SK-N-SH (cell line): ENCODE measurements at regions not wholly inside any gene's neighbourhood (a gene's known extent, or its start where the extent isn't known, plus 50 kb on each side); places are given as distances from the start of the nearest gene placed in this dataset.
A peak's percentile ranks its signal among the peaks of the same experiment; 100 is the strongest.

Experiments
- CTCF ChIA-PET: fragments of 300-600, 350-600 bp; formaldehyde crosslinking; extraction: SDS; loops from one replicate; lab custom pipeline; 2021; lab: Yijun Ruan, JAX
- POLR2A ChIA-PET: fragments of 350-600 bp; sonication (Branson Sonifier 250); formaldehyde crosslinking; extraction: SDS; loops from one replicate; lab custom pipeline; 2020; ENCODE audit warnings: antibody characterized with exemption, inconsistent platforms; lab: Yijun Ruan, JAX
- DNase-seq: peaks from one replicate; pipeline ENCODE4 v3.0.0; 2012
- H2AFZ ChIP-seq: fragments of 200-600 bp; sonication (generic); 2 replicates; pipeline ENCODE4 v1.8.1; 2016; ENCODE audit warnings: antibody characterized with exemption, mild to moderate bottlenecking, low read depth
- H3F3A ChIP-seq: fragments of 200-600 bp; sonication (generic); replicated peaks from 2 replicates; pipeline ENCODE3; 2016; ENCODE audit warnings: antibody characterized with exemption, mild to moderate bottlenecking; ENCODE audit not compliant: insufficient read depth
- H3K27ac ChIP-seq, 2 experiments: fragments of 200-500 bp in 1 of 2; fragments of 200-600 bp in 1 of 2; sonication (Bioruptor generic) in 1 of 2; sonication (generic), shearing (Covaris generic) in 1 of 2; 2 replicates each; pipeline versions ENCODE4 v1.5.1 to v1.6.1; 2014 to 2016; ENCODE audit warnings: low read depth in 2 of 2, inconsistent platforms in 1 of 2, low read length in 1 of 2, mild to moderate bottlenecking in 1 of 2, mixed read lengths in 1 of 2
- H3K27me3 ChIP-seq: fragments of 200-600 bp; sonication (generic), shearing (Covaris generic); 2 replicates; pipeline ENCODE4 v1.6.1; 2016; ENCODE audit warnings: mixed run types; ENCODE audit not compliant: insufficient read depth
- H3K36me3 ChIP-seq, 2 experiments: fragments of 200-500 bp in 1 of 2; fragments of 200-600 bp in 1 of 2; sonication (Bioruptor generic) in 1 of 2; sonication (generic) in 1 of 2; replicated peaks in 1 of 2; 2 replicates each; pipeline versions ENCODE3 to v1.5.1; 2014 to 2016; ENCODE audit warnings: low read length in 1 of 2, mild to moderate bottlenecking in 1 of 2; ENCODE audit not compliant: insufficient read depth in 2 of 2, control insufficient read depth in 1 of 2
- H3K4me1 ChIP-seq, 2 experiments: fragments of 200-500 bp in 1 of 2; fragments of 200-600 bp in 1 of 2; sonication (Bioruptor generic) in 1 of 2; sonication (generic), shearing (Covaris generic) in 1 of 2; 2 replicates each; pipeline versions ENCODE4 v1.5.1 to v1.6.1; 2014 to 2016; ENCODE audit warnings: low read depth in 1 of 2, low read length in 1 of 2, mixed run types in 1 of 2; ENCODE audit not compliant: insufficient read depth in 2 of 2, control insufficient read depth in 1 of 2
- H3K4me2 ChIP-seq: fragments of 200-600 bp; sonication (generic), shearing (Covaris generic); 2 replicates; pipeline ENCODE4 v1.6.1; 2017; ENCODE audit warnings: mixed run types
- H3K4me3 ChIP-seq, 2 experiments: fragments of 200-500 bp in 1 of 2; fragments of 200-600 bp in 1 of 2; sonication (Bioruptor generic) in 1 of 2; sonication (generic), shearing (Covaris generic) in 1 of 2; 2 replicates each; pipeline versions ENCODE4 v1.5.1 to v1.8.1; 2014 to 2016; ENCODE audit warnings: low read depth in 2 of 2, inconsistent platforms in 1 of 2, low read length in 1 of 2, mild to moderate bottlenecking in 1 of 2, mixed read lengths in 1 of 2, moderate library complexity in 1 of 2
- H3K79me2 ChIP-seq: fragments of 200-600 bp; sonication (generic); 2 replicates; pipeline ENCODE4 v1.8.1; 2017; ENCODE audit warnings: mild to moderate bottlenecking; ENCODE audit not compliant: insufficient read depth
- H3K9ac ChIP-seq: fragments of 200-600 bp; sonication (generic); 2 replicates; pipeline ENCODE4 v1.6.1; 2017; ENCODE audit warnings: mixed run types
- H3K9me2 ChIP-seq: fragments of 200-600 bp; sonication (generic); 2 replicates; pipeline ENCODE4 v1.6.1; 2017; ENCODE audit warnings: mixed run types
- H3K9me3 ChIP-seq: fragments of 200-600 bp; sonication (generic); 2 replicates; pipeline ENCODE4 v1.6.1; 2017; ENCODE audit warnings: mixed run types, mild to moderate bottlenecking, moderate library complexity
- H4K20me1 ChIP-seq: fragments of 200-600 bp; sonication (generic); 2 replicates; pipeline ENCODE4 v1.6.1; 2017; ENCODE audit warnings: mild to moderate bottlenecking, mixed run types; ENCODE audit not compliant: insufficient read depth
- CHD2 ChIP-seq: fragments of 150-350 bp; IDR thresholded peaks from 2 replicates; pipeline ENCODE4 v1.6.1; 2018; ENCODE audit warnings: low read length; ENCODE audit not compliant: partially characterized antibody
- ELF1 ChIP-seq: IDR thresholded peaks from 2 replicates; pipeline ENCODE4 v1.4.0; 2012
- EP300 ChIP-seq, 2 experiments: IDR thresholded peaks; 2 replicates each; pipeline versions ENCODE4 v1.4.0 to v1.6.1; 2012; ENCODE audit warnings: borderline replicate concordance in 1 of 2, low read depth in 1 of 2, low read length in 1 of 2
- EZH2phosphoT487 ChIP-seq: fragments of 200-600 bp; sonication (generic); IDR thresholded peaks from 2 replicates; pipeline ENCODE4 v1.6.1; 2017; ENCODE audit warnings: low read depth, mixed run types, mild to moderate bottlenecking, antibody characterized with exemption, moderate library complexity, borderline replicate concordance
- FOSL2 ChIP-seq: IDR thresholded peaks from 2 replicates; pipeline ENCODE4 v1.4.0; 2012; ENCODE audit warnings: low read depth, mild to moderate bottlenecking, moderate library complexity, borderline replicate concordance
- FOXM1 ChIP-seq: IDR thresholded peaks from 2 replicates; pipeline ENCODE4 v1.4.0; 2012; ENCODE audit warnings: low read depth, mild to moderate bottlenecking
- GATA2 ChIP-seq: sonication (generic); formaldehyde crosslinking; IDR thresholded peaks from 2 replicates; pipeline ENCODE4 v1.5.0; 2020; ENCODE audit warnings: mild to moderate bottlenecking, missing genetic modification reagents
- NFIC ChIP-seq: IDR thresholded peaks from 2 replicates; pipeline ENCODE4 v1.4.0; 2012; ENCODE audit warnings: borderline replicate concordance
- RCOR1 ChIP-seq: fragments of 150-350 bp; IDR thresholded peaks from 2 replicates; pipeline ENCODE4 v1.6.1; 2017; ENCODE audit warnings: antibody characterized with exemption, low read length
- RXRA ChIP-seq: IDR thresholded peaks from 2 replicates; pipeline ENCODE4 v1.4.0; 2012; ENCODE audit warnings: low read depth, mild to moderate bottlenecking, borderline replicate concordance
- SIN3A ChIP-seq: IDR thresholded peaks from 2 replicates; pipeline ENCODE4 v1.6.1; 2012; ENCODE audit warnings: low read depth, mild to moderate bottlenecking, low read length, moderate library complexity, borderline replicate concordance
- TAF1 ChIP-seq: IDR thresholded peaks from 2 replicates; pipeline ENCODE4 v1.6.1; 2012; ENCODE audit warnings: low read depth, mild to moderate bottlenecking, low read length, moderate library complexity, borderline replicate concordance
- TCF12 ChIP-seq: IDR thresholded peaks from 2 replicates; pipeline ENCODE4 v1.4.0; 2012
- TEAD4 ChIP-seq: IDR thresholded peaks from 2 replicates; pipeline ENCODE4 v1.4.0; 2012; ENCODE audit warnings: mild to moderate bottlenecking, borderline replicate concordance; ENCODE audit not compliant: insufficient read depth
- YY1 ChIP-seq: IDR thresholded peaks from 2 replicates; pipeline ENCODE4 v1.4.0; 2012; ENCODE audit warnings: low read depth, mild to moderate bottlenecking
- WGBS: methylation state at CpG from one replicate; pipeline ENCODE4 v1.1.6; 2017; ENCODE audit warnings: low lambda C conversion rate; 5-methylcytosine and 5-hydroxymethylcytosine counted together
- TF ChIP-seq, protein P1 (sequence below): IDR thresholded peaks from 2 replicates; pipeline ENCODE4 v1.6.1; 2012; ENCODE audit warnings: mild to moderate bottlenecking, low read depth, low read length, moderate library complexity
- TF ChIP-seq, protein P2 (sequence below): fragments of 150-350 bp; IDR thresholded peaks from 2 replicates; pipeline ENCODE4 v1.6.1; 2017; ENCODE audit warnings: antibody characterized with exemption, low read length, low read depth, borderline replicate concordance
- TF ChIP-seq, protein P3 (sequence below): fragments of 200-600 bp; sonication (generic); IDR thresholded peaks from 2 replicates; pipeline ENCODE4 v1.6.1; 2017; ENCODE audit warnings: antibody characterized with exemption, mild to moderate bottlenecking, moderate library complexity

DNA sequence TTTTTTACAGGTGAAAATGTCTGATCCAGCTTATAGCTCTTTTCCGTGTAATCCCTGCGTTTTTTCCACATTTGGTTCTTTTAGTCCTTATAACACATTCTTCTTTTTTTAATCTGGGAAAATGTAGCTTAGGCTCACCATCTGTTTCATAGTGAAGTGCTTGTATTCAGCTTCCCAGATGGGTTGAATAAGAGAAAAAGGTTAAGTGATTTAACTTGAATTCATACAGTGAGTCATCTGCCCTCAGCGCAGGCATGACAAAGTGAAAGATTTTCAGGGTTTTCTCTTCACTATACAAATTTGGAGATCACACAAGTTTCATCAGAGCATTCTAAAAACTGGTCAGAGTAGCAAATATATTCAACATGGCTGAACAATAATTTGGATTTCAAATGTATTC lies 224.8 kb downstream of the SPRY2 start (continued):
- no peak for TF ChIP-seq GATA2 (CRISPR knock-in tag)
- TF ChIP-seq CHD2: no peak
- TF ChIP-seq TAF1: no peak

DNA sequence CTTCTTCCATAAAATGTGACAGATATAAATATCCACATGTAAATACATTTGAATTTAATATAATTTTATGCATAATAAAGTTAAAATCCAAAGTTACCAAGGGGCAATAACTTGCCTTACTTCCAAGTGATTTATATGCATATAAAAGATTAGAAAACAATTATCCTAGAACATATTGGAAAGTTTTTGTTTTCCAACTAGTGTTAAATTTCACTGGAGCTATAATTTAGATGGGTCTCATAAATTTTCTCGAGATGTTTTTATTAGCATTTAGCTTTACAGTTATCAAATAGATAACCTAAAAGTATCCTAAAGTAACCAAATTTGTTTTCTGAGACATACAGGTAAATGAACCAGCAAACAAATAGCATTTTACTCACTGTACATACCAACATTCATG lies 225.3 kb downstream of the SPRY2 start:
- H3K4me3 ChIP-seq: no peak overlapping the region
- no peak overlapping the region for H2AFZ ChIP-seq
- POLR2A ChIA-PET: no interaction called here
- DNase-seq: no peak
- no peak for TF ChIP-seq EZH2phosphoT487
- no peak for TF ChIP-seq YY1
- TF ChIP-seq NFIC: no peak
- no peak for TF ChIP-seq FOXM1
- no peak for TF ChIP-seq RXRA
- TF ChIP-seq RCOR1: no peak
- no peaks in the 10 kb centered on the region for H3F3A ChIP-seq
- CTCF ChIA-PET: interaction anchor here (1.0 kb wide), 1 partner anchor 87 kb away, joined by 3 read pairs; no protein-coding TSS in a partner anchor
- H3K9ac ChIP-seq: no peak overlapping the region
- peaks cover 0 to 8% of the 10 kb centered on the region in 2 experiments; a peak in 2 of 4 replicates for H3K4me1 ChIP-seq
- 83% methylated on average over 1 of the region's 1 CpG for WGBS
- H3K9me3 ChIP-seq: no peaks in the 10 kb centered on the region
- H3K27me3 ChIP-seq: no peaks in the 10 kb centered on the region
- H3K9me2 ChIP-seq: no peaks in the 10 kb centered on the region
- H3K27ac ChIP-seq: peak overlapping the region; percentile 66 to 69; a peak in 2 of 4 replicates
- no peaks in the 10 kb centered on the region for H4K20me1 ChIP-seq
- no peaks in the 10 kb centered on the region for H3K79me2 ChIP-seq
- H3K36me3 ChIP-seq: no peaks in the 10 kb centered on the region
- H3K4me2 ChIP-seq: no peak overlapping the region

DNA sequence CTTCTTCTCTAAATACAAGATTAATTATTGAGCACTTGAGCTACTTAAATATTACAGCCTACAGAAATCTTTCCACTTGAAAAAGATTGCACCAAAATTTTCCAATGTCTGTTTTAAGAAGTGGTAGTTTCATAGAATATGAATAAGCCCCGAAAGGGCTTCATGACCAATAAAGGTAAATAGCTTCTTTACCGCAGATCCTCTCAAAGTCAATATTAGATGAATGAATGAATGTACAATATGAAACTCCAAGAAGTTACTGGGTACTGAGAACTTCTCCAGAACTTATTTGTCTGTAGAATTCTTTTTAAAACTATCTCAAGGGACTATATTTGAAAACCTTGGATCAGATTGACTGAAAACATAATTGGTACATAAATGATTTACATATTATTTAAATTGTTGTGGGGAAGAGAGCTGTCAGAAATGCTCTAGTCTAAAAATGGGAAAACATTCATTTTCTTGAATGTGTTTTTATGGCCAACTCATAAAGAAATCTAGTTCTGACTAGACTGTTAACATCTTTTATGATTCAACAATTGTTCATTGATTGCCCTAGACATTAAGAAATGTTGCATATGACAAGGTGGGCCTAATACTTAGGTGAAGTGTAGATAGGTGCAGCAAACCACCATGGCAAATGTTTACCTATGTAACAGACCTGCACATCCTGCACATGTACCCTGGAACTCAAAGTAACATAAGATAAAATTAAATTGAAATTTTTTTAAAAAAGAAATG lies 227.0 kb downstream of the SPRY2 start:
- Histone ChIP-seq H3K27me3 (no peaks in the 10 kb centered on the region), H3K36me3 (no peaks in the 10 kb centered on the region), H2AFZ (no peak overlapping the region), H4K20me1 (no peaks in the 10 kb centered on the region), H3K9me3 (no peaks in the 10 kb centered on the region), H3K9me2 (no peaks in the 10 kb centered on the region), H3K4me1 (peaks cover 0 to 8% of the 10 kb centered on the region in 2 experiments; a peak in 2 of 4 replicates), H3K27ac (no peak overlapping the region), H3K9ac (no peak overlapping the region), H3K4me2 (no peak overlapping the region), H3F3A (no peaks in the 10 kb centered on the region), H3K4me3 (no peak overlapping the region), H3K79me2 (no peaks in the 10 kb centered on the region)
- CTCF ChIA-PET: no interaction called here
- POLR2A ChIA-PET: no interaction called here
- no peak for DNase-seq
- 85% methylated on average over 2 of the region's 2 CpGs for WGBS
- TF ChIP-seq TEAD4 (no peak), NFIC (no peak), ELF1 (no peak), EP300 (IDR thresholded peaks at IDR 0.05; ENCODE audit: borderline replicate concordance in 1 of 2, low read depth in 1 of 2, low read length in 1 of 2) (no peak), SIN3A (no peak), FOSL2 (no peak), YY1 (no peak), GATA2 (CRISPR knock-in tag) (no peak), EZH2phosphoT487 (no peak), TCF12 (no peak)
- TF ChIP-seq, protein P1, sequence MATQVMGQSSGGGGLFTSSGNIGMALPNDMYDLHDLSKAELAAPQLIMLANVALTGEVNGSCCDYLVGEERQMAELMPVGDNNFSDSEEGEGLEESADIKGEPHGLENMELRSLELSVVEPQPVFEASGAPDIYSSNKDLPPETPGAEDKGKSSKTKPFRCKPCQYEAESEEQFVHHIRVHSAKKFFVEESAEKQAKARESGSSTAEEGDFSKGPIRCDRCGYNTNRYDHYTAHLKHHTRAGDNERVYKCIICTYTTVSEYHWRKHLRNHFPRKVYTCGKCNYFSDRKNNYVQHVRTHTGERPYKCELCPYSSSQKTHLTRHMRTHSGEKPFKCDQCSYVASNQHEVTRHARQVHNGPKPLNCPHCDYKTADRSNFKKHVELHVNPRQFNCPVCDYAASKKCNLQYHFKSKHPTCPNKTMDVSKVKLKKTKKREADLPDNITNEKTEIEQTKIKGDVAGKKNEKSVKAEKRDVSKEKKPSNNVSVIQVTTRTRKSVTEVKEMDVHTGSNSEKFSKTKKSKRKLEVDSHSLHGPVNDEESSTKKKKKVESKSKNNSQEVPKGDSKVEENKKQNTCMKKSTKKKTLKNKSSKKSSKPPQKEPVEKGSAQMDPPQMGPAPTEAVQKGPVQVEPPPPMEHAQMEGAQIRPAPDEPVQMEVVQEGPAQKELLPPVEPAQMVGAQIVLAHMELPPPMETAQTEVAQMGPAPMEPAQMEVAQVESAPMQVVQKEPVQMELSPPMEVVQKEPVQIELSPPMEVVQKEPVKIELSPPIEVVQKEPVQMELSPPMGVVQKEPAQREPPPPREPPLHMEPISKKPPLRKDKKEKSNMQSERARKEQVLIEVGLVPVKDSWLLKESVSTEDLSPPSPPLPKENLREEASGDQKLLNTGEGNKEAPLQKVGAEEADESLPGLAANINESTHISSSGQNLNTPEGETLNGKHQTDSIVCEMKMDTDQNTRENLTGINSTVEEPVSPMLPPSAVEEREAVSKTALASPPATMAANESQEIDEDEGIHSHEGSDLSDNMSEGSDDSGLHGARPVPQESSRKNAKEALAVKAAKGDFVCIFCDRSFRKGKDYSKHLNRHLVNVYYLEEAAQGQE: no peak
- TF ChIP-seq, protein P2, sequence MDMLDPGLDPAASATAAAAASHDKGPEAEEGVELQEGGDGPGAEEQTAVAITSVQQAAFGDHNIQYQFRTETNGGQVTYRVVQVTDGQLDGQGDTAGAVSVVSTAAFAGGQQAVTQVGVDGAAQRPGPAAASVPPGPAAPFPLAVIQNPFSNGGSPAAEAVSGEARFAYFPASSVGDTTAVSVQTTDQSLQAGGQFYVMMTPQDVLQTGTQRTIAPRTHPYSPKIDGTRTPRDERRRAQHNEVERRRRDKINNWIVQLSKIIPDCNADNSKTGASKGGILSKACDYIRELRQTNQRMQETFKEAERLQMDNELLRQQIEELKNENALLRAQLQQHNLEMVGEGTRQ: no peak
- TF ChIP-seq, protein P3, sequence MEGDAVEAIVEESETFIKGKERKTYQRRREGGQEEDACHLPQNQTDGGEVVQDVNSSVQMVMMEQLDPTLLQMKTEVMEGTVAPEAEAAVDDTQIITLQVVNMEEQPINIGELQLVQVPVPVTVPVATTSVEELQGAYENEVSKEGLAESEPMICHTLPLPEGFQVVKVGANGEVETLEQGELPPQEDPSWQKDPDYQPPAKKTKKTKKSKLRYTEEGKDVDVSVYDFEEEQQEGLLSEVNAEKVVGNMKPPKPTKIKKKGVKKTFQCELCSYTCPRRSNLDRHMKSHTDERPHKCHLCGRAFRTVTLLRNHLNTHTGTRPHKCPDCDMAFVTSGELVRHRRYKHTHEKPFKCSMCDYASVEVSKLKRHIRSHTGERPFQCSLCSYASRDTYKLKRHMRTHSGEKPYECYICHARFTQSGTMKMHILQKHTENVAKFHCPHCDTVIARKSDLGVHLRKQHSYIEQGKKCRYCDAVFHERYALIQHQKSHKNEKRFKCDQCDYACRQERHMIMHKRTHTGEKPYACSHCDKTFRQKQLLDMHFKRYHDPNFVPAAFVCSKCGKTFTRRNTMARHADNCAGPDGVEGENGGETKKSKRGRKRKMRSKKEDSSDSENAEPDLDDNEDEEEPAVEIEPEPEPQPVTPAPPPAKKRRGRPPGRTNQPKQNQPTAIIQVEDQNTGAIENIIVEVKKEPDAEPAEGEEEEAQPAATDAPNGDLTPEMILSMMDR: no peak
